ENCODE measurements at regions not wholly inside any gene's neighbourhood (a gene's known extent, or its start where the extent isn't known, plus 50 kb on each side); places are given as distances from the start of the nearest gene placed in this dataset.

- TF ChIP-seq MAX (IDR thresholded peaks at IDR 0.05): no peak
- TF ChIP-seq FOXM1 (IDR thresholded peaks at IDR 0.05; ENCODE audit: borderline replicate concordance, low read depth): no peak
- no peak for TF ChIP-seq REST (IDR thresholded peaks at IDR 0.05; ENCODE audit: low read depth)
- no peak for TF ChIP-seq NFIC (IDR thresholded peaks at IDR 0.05)
- TF ChIP-seq EP300 (IDR thresholded peaks at IDR 0.05; ENCODE audit: borderline replicate concordance): no peak
- no peak for TF ChIP-seq TCF12 (IDR thresholded peaks at IDR 0.05; ENCODE audit: low read depth)
- TF ChIP-seq TEAD4 (IDR thresholded peaks at IDR 0.05): no peak
- no peak for TF ChIP-seq USF1 (IDR thresholded peaks at IDR 0.05)
- no peak for TF ChIP-seq TAF1 (IDR thresholded peaks at IDR 0.05; ENCODE audit: low read depth)
These were observed 167.8 kb upstream of the TLE3 start for GRCh38 chr15:70265466-70265978.

Measured in Ishikawa (cell line).